ENCODE measurements at regions not wholly inside any gene's neighbourhood (a gene's known extent, or its start where the extent isn't known, plus 50 kb on each side); places are given as distances from the start of the nearest gene placed in this dataset.
"Not testable (repeated sequence)": the region's sequence is repeated elsewhere in the genome, so short reads cannot be mapped to it uniquely, and the experiment has no call there.

DNA sequence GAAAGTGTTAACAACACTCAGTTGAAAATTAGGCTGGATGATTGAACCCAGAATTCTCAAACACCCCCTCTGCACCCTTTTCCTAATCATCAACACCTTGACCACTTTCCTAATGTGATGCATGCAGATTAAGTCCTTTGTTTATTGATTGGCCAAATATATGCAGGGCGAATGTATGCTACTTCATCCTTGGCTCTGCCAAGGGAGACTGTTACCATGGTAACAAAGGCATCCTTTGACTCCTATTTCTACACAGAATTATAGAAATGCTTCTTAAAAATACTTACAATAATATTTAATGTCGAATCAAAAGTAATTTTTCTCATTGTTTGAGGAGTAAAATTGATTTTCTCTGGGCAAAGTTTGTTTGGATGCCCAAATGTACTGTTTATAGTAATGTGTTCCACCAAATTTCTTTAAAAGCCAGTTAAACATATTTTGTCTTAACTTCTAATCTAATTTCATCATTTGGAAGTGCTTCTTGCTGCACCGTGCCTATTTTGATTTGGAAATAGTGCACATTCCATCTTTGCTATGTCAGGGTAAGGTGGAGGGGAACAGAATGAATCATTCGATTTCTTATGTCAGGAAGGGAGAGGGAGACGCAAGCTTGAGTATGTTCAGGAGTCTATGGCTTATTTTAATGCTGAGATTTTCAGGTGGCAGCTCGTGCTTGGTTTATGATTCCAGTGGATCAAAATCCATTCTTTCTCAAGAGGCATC is 1384.3 kb upstream of the WWC1 start:
- no peak for DNase-seq (ENCODE audit: extremely low read depth, low read depth)
- no peak overlapping the region for H3K4me3 ChIP-seq (replicated peaks; ENCODE audit: low read depth, low read length)
- TF ChIP-seq, protein P1, sequence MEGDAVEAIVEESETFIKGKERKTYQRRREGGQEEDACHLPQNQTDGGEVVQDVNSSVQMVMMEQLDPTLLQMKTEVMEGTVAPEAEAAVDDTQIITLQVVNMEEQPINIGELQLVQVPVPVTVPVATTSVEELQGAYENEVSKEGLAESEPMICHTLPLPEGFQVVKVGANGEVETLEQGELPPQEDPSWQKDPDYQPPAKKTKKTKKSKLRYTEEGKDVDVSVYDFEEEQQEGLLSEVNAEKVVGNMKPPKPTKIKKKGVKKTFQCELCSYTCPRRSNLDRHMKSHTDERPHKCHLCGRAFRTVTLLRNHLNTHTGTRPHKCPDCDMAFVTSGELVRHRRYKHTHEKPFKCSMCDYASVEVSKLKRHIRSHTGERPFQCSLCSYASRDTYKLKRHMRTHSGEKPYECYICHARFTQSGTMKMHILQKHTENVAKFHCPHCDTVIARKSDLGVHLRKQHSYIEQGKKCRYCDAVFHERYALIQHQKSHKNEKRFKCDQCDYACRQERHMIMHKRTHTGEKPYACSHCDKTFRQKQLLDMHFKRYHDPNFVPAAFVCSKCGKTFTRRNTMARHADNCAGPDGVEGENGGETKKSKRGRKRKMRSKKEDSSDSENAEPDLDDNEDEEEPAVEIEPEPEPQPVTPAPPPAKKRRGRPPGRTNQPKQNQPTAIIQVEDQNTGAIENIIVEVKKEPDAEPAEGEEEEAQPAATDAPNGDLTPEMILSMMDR (IDR thresholded peaks at IDR 0.05; ENCODE audit: low read depth, low read length, missing control alignments): no peak

DNA sequence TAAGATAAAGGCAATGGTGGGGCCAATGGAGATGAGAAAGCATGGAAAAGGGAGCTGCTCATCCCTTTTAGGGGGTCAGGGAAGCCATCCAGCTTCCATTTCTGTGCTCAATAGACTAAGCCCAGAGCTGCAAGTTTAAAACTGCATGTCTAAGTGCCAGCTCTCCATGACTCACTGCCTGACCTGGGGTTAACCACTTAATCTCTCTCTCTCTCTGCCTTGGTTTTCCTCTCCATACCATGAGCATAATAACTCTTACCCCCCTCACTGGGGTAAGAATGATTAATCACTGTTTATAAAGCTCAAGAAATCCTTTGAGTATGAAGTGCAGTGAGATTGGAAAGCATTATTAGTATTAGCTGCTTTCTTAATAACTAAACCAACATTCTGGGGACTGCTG is 1382.4 kb upstream of the WWC1 start:
- H3K4me3 ChIP-seq (replicated peaks; ENCODE audit: low read depth, low read length): no peak overlapping the region
- TF ChIP-seq, protein P1 (IDR thresholded peaks at IDR 0.05; ENCODE audit: low read depth, low read length, missing control alignments): no peak
- no peak for DNase-seq (ENCODE audit: extremely low read depth, low read depth)

DNA sequence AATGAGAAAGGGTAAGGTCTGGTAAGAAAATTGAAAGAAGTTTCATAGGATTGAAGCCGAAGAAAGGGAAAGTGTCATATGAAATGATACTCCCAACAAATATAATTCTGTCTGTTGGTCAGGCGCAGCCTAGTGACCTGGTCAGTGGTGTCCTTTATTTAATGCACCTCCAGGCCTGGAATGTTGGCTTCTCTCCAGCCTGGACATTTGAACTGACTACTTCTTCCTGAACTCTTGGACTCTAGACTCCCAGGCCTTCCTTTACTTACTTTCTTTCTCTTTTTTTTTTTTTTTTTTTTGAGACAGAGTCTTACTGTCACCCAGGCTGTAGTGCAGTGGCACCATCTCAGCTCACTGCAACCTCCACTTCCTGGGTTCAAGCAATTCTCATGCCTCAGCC is 1381.5 kb upstream of the WWC1 start:
- DNase-seq (ENCODE audit: extremely low read depth, low read depth): no peak
- no peak overlapping the region for H3K4me3 ChIP-seq (replicated peaks; ENCODE audit: low read depth, low read length)
- TF ChIP-seq, protein P1 (IDR thresholded peaks at IDR 0.05; ENCODE audit: low read depth, low read length, missing control alignments): no peak

DNA sequence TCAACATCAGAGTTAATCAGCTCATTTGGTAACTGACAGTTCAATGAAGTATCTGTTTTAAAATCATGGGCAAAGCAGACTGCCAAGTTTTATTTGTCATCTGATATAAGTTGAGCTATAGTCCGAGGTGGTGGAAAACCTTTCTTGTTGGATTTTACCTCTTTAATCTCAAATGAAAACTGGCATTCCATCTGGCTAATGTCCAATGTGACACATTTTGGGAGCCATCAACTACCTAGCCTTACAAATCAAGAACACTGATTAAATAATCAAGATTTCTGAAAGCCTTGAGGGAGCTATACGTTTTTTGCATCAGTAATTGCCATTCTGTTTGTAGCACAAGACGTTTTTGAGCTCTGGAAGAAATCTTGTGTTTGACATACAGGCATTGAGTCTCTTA is 1380.5 kb upstream of the WWC1 start:
- TF ChIP-seq, protein P1 (IDR thresholded peaks at IDR 0.05; ENCODE audit: low read depth, low read length, missing control alignments): no peak
- DNase-seq (ENCODE audit: extremely low read depth, low read depth): no peak

DNA sequence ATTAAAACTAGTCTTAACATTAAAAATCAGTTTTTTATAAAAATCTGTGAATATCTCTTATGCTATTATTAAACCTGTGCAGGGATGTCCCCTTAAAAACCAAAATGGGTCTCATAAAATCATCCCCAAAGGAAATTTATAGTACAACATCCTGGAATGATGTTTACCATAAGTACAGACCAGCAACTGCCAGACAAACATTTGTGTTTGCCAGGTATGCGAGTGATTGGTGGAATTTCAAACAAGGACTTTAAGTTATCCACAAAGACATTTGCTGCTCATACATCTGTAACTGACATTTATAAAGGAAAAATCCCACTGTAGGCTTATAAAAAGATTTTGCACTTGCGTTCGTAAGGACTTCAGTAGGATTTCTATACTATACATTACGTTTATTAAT is 1375.4 kb upstream of the WWC1 start:
- H3K4me3 ChIP-seq (replicated peaks; ENCODE audit: low read depth, low read length): no peak overlapping the region
- TF ChIP-seq, protein P1 (IDR thresholded peaks at IDR 0.05; ENCODE audit: low read depth, low read length, missing control alignments): no peak
- no peak for DNase-seq (ENCODE audit: extremely low read depth, low read depth)

More for the DNA sequence above, 1380.5 kb upstream of the WWC1 start:
- H3K4me3 ChIP-seq (replicated peaks; ENCODE audit: low read depth, low read length): no peak overlapping the region

DNA sequence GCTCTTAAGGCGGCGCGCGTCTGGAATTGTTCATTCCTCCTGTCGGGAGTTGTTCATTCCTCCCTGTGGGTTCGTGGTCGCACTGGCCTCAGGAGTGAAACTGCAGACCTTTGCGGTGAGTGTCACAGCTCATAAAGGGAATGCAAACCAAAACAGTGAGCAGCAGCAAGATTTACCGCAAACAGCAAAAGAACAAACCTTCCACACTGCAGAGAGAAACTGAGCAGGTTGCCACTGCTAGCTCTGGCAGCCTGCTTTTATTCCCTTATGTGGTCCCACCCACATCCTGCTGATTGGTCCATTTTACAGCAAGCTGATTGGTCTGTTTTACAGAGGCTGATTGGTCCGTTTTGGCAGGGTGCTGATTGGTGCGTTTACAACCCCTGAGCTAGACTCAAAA is 1365.3 kb upstream of the WWC1 start:
- TF ChIP-seq, protein P1 (IDR thresholded peaks at IDR 0.05; ENCODE audit: low read depth, low read length, missing control alignments): no peak
- H3K4me3 ChIP-seq (replicated peaks; ENCODE audit: low read depth, low read length): no peak overlapping the region
- DNase-seq (ENCODE audit: extremely low read depth, low read depth): no peak

DNA sequence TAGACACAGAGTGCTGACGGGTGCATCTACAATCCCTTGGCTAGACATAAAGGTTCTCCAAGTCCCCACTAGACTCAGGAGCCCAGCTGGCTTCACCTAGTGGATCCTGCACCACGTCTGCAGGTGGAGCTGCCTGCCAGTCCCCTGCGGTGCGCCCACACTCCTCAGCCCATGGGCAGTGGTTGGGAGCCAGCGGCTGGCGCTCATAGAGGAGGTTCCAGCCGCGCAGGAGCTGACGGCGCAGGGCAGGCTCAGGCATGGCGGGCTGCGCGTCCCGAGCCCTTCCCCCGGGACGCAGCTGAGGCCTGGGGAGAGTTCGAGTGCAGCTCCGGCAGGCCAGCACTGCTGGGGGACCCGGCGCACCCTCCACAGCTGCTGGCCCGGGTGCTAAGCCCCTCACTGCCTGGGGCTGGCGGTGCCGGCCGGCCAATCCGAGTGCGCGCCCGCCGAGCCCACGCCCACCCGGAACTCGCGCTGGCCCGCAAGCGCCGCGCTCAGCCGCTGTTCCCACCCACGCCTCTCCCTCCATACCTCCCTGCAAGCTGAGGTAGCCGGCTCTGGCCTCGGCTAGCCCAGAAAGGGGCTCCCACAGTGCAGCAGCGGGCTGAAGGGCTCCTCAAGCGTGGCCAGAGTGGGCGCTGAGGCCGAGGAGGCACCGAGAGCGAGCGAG is 1364.5 kb upstream of the WWC1 start:
- not testable (repeated sequence) for DNase-seq (ENCODE audit: extremely low read depth, low read depth); H3K4me3 ChIP-seq (replicated peaks; ENCODE audit: low read depth, low read length)
